GDM1 (cell line): ENCODE measurements at regions not wholly inside any gene's neighbourhood (a gene's known extent, or its start where the extent isn't known, plus 50 kb on each side); places are given as distances from the start of the nearest gene placed in this dataset.

ENCODE experiments used
- DNase-seq: peaks from one replicate; lab custom pipeline; 2025; lab: John Stamatoyannopoulos, UW

GRCh38 chr10:111989136-111989911 lies 194.2 kb downstream of the GPAM start:
- DNase-seq: no peak

- no peak for DNase-seq
Measured at GRCh38 chr10:111990734-111991133, 192.8 kb downstream of the GPAM start.

DNA sequence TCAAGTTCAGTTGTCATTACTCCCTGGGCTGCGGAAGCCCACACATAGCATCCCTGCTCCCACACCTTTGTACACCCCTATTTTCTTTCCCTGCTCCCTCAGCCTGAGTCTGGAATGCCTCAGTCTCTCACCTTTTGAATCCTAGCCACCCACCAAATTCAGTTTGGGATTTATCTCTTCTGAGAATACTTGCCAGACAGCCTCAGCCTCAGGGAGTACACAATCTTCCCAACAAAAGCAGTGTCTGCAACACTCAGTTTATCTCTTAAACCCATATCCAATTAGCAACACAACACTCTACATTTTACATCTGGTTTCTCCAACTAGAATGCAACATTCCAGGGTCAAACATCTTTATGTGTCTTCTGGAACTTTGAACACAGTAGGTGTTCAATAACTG lies 190.2 kb downstream of the GPAM start:
- DNase-seq: no peak

DNA sequence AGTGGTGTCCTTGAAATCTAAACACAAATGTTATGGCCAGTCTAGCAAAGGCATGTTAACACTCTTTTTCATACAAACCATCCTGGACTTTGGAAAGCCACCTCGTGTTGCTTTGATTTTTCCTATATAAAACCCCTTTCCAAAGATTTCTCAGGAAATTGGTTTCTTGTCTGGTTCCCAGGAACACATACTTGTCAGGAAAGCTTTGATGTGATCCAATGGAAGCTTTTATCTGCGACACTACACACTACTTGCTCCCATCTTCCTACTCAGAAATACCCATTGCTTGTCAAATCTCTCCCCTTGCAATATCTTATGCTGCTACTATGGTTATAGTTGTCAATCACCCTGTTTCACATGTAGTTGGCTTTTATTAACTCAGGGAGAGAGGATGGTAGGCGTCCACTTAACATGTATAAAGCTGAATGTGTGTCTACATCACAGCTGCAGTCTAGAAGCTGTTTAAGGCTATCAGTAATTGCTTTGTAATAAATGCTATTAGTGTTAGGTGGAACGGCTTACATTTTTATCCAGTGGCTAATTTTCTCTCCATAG lies 189.6 kb downstream of the GPAM start:
- DNase-seq: no peak

DNA sequence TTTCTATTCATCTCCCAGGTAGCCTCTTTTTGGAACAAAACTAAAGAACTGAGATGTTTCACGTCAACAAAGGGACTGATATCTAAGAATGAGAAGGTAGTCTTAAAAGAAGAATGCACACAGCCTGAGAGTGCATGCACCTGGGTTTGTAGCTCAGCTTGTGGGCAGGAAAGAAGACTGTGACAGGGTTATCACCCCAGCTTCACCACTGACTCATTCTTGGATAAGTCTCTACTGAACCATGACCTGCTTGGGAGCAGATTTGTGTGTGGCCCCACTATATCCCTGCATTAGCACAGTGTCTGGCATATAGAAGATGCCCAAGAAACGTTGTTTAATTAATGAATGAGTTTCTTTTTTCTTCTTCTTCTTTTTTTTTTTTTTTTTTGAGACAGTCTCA lies 187.5 kb downstream of the GPAM start:
- no peak for DNase-seq

- no peak for DNase-seq
Measured at GRCh38 chr10:111998728-111999127, 184.8 kb downstream of the GPAM start.

GRCh38 chr10:111999205-111999914 lies 184.2 kb downstream of the GPAM start:
- no peak for DNase-seq

DNA sequence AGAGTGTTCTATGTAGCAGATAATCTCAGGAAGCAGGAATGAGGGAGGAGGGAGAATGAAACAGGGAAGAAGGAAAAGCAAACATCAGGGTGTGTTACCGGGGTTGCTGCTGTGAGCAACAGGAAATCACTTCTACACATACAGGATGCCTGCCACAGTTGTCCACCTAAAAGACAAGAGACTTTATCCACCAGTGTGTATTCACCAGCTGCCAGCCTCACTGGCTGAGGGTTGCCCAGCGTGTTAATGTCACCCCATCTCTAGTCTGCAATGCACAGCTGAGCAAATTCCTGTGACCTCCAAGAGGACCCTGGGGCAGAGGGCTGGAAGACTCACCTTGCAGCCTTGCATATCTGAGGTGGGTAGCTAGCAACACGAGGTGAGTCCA lies 183.7 kb downstream of the GPAM start:
- no peak for DNase-seq

DNA sequence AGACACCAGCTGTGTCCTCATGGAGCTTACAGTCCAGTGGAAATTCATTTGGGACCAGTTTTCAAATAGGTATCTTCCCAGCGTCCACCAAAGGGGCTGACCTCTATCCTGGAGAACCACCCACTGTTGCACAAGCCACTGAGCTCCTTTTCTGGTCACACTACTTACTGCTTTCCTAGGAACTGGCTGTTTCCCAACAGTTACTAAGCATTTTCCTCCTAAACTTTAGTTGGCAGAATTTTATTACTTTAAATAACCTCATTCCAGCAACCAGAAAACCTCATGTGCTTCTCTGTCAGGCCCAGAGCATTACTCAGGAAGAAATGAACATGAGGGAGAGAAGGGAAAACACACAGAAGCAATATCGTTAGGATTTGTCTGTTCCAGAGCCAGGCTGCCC lies 183.1 kb downstream of the GPAM start:
- DNase-seq: no peak

GRCh38 chr10:112002206-112002605 lies 181.4 kb downstream of the GPAM start:
- DNase-seq: no peak

DNA sequence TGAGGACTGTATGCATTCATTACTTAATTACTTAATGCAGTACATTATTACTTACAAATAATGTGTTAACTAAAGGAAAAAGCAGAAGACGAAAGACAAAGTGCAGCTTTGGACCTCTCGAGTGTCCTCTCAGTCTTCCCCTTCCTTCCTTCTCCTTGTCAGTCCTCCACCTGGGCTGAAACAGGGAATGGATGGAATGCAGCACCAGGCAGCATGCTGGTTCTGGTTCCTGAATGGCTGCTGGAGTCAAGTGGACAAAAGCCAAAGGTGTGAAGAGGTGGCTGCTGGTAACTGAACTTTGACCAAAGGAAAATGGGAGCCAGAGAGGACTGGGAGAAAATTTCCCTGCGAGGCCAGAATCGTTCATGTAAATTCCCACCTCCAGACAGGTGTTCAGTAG lies 179.5 kb downstream of the GPAM start:
- no peak for DNase-seq

- no peak for DNase-seq
Measured at GRCh38 chr10:112005044-112005443, 178.5 kb downstream of the GPAM start.

DNA sequence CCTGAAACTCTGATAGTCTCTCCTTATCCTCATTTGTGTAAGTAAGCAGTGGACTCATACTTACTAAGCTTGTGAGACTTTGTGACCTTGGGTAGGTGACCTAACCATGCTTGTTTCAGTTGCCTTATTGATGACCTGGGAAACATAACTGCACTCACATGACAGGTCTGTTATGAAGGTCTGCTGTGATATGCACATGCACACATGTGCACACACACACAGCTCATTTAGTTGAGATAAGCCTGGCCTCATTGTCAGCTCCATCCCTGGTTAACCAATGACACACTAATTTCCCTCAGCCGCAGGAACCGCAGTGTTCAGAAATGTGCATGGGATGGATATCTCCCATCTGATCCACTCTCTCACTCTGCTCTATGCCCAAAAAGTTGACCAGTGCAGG lies 177.2 kb downstream of the GPAM start:
- no peak for DNase-seq

GRCh38 chr10:112006831-112007230 lies 176.7 kb downstream of the GPAM start:
- no peak for DNase-seq

DNA sequence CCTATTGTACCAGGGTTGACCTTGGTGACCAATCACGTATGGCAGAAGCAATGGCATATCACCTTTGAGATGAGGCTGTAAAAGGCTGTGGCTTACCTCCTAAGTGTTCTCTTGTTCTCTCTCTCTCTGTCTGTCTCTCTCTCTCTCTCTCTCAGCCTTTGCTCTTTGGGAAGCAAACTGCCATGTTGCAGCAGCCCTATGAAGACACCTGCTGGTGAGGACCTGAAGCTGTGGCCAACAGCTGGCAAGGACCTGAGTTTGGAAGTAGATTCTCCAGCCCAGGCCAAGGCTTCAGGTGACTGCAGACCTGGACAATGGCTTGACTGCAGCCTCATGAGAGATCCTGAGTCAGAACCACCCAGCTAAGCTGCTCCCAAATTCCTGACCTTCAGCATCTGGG lies 161.4 kb downstream of the GPAM start:
- no peak for DNase-seq

DNA sequence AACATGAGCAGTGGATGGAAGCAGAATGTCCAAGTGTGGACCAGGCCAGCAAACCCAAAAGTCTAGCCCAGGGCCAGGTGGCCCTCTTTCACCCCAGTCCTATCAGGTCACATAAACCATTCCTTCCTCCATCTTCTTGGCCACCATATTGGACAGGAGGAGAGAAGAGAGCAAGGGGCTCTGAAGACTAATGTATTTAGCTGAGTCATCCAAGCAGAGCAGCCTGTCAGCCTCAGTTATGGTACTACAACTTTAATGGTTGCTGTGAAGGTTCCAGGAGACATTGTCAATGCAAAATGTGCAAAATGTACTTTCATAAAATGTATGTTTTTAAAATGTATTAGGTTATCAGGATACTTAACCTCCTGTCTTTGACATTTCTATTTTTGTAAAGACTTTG lies 159.5 kb downstream of the GPAM start:
- no peak for DNase-seq

DNA sequence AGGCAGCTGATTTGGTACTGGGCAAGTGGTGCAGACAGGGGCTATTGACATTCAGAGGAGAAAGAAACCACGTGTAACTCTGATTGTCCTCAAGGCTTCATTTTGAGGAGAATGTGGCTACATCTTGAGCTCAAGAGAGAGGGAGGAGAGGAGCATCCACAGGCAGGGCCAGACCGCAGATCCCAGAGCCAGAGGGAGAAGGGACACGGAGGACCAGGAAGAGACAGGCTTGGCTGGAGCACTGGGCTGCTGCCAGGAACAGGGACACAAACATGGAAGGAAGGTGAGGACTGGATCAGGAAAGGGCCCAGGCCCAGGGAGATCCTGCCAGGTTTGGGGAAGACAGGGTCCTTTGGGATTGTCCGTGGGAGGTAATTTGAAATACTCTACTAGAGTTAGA lies 158.3 kb downstream of the GPAM start:
- no peak for DNase-seq

DNA sequence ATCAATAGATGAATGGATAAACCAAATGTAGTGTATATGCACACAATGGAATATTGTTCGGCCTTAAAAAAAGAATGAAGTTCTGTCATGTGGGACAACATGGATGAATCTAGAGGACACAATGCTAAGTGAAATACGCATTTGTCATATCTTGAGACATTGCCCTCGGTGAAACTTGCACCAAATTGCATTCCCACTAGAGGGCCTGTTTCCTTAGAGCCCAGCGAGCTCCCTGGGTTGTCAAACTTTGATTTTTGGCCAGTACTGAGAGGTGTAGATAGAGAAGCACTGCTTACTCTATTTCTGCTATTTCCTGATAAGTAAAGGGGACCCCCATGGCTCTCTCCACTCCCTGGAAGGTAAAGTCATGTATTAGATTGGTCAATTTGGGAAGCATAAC lies 157.1 kb downstream of the GPAM start:
- DNase-seq: no peak

DNA sequence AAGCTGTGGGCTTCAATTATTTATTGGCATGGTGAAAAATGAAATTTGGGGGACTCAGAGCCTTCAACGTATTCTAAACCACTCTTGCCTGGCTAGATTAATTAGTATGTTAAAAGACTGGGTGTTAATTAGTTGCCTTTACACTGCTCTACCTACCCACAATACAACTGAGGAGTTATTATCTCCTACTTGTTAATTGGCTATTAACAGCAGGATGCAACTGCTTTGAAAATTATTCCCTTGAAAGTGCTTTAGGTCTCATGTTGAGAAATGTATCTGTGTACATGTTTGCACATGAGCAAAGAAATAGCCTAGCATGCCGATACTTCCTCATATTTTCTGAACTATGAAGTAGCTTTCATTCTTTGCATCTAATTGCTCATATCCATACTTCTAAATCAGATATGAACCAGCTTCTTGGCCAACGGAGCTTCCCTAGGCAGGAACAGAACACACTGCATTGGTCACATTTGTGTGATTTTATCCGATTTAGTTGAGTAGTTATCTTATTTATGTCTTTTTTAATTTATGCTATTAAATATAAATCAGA lies 155.8 kb downstream of the GPAM start:
- DNase-seq: no peak

DNA sequence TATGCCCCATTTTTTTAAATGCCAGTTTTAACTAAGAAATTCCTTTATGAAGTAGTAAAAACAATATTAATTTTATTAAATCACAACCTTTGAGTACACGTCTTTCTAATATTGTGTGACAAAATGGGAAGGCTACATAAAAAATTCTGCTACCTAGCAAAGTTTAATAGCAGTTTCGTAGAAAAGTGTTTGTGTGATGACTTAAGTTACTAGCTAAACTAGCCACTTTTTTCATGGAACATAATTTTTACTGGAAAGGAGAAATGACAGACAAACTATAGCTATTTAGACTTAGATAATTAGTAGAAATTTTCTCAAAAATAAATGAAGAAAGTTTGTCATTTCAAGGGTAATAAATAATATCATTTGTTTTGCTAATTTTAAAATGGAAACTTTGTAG lies 153.1 kb downstream of the GPAM start:
- no peak for DNase-seq

GRCh38 chr10:112039823-112040222 lies 143.7 kb downstream of the GPAM start:
- no peak for DNase-seq

DNA sequence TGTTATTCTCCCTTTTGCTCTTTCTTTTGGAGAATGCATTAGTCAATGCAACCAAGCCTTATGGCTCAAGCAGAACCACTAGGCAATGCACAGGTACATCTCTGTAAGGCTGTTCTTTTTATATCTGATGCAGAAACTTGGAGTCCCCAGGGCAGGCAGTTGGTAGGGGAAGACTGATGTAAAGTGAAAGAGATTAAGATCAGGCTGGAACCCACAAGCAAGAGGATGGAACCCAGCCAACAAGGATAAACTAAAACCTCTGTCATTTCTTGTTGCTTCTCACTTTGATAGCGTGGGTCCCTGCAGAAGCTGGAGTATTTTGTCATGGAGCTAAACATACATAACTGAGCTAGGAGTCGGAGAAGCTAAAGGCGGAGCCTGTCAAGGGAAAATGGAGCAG lies 142.9 kb downstream of the GPAM start:
- DNase-seq: no peak

DNA sequence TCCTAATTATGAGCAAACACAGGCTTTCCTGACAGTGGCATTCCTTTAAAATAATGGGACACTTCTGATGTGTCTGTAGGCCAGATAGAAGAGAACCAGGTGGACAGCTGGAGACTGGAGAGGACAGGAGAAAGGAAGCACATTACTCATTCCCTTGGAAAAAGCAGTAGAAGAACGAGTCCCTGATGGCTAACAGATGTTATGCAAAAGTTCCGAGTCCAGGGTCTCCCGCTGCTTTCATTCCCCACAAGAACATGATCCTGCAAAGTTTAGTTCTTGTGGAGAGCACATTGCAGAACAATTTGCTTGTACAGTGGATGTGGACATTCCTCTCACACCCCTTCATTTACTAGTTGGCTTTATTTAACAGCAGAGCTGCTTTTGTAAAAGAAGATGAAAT lies 137.6 kb downstream of the GPAM start:
- DNase-seq: no peak
